GM13977 (cell line): ENCODE measurements at regions not wholly inside any gene's neighbourhood (a gene's known extent, or its start where the extent isn't known, plus 50 kb on each side); places are given as distances from the start of the nearest gene placed in this dataset.

Experiments
- DNase-seq: peaks from one replicate; pipeline ENCODE4 v3.0.0; 2012; ENCODE audit warnings: low spot score
- CTCF ChIP-seq: IDR thresholded peaks from 2 replicates; pipeline ENCODE4 v1.5.1; 2012; ENCODE audit warnings: mild to moderate bottlenecking, control low read depth; ENCODE audit not compliant: insufficient read depth; ENCODE audit errors: extremely low read depth, missing control alignments
- in situ Hi-C: fragments of 300-500 bp; cut with MboI; formaldehyde crosslinking; loops from one replicate; pipeline ENCODE4 v1.12.0; 2022; ENCODE audit warnings: low sequenced_read_pairs, low pct_unique_long_range_greater_than_20kb, mixed read lengths, inconsistent platforms; ENCODE audit not compliant: unreplicated experiment

GRCh38 chr2:16568998-16569784 lies 96.4 kb downstream of the CYRIA start:
- DNase-seq, result no peak
- in situ Hi-C loops, result no loop called here
- TF ChIP-seq CTCF, result no peak

- TF ChIP-seq CTCF, result no peak
- in situ Hi-C loops, result no loop called here
- DNase-seq, result no peak
These were observed 98.9 kb downstream of the CYRIA start for GRCh38 chr2:16566701-16567100.

- DNase-seq, result no peak
- in situ Hi-C loops, result no loop called here
- no peak for TF ChIP-seq CTCF
These were observed 100.2 kb downstream of the CYRIA start for GRCh38 chr2:16565481-16565880.

GRCh38 chr2:16561676-16562075 lies 104.0 kb downstream of the CYRIA start:
- DNase-seq, result no peak
- no peak for TF ChIP-seq CTCF
- in situ Hi-C loops, result no loop called here

GRCh38 chr2:16561251-16561650 lies 104.4 kb downstream of the CYRIA start:
- in situ Hi-C loops, result no loop called here
- TF ChIP-seq CTCF, result no peak
- DNase-seq, result no peak

GRCh38 chr2:16559278-16560067 lies 106.2 kb downstream of the CYRIA start:
- in situ Hi-C loops, result no loop called here
- TF ChIP-seq CTCF, result no peak
- DNase-seq, result no peak
